NCI-H345 treated with DMSO at 0.1 percent for 48 hours (cell line): ENCODE measurements at regions not wholly inside any gene's neighbourhood (a gene's known extent, or its start where the extent isn't known, plus 50 kb on each side); places are given as distances from the start of the nearest gene placed in this dataset.

Source experiments
- DNase-seq: peaks from one replicate; lab custom pipeline; 2025; ENCODE audit not compliant: unreplicated experiment; lab: John Stamatoyannopoulos, UW

- no peak for DNase-seq
Observed at GRCh38 chr1:55612988-55613387, 397.8 kb upstream of the USP24 start.

GRCh38 chr1:55611123-55611522, 396.0 kb upstream of the USP24 start:
- no peak for DNase-seq

GRCh38 chr1:55610203-55610602, 395.0 kb upstream of the USP24 start:
- no peak for DNase-seq

- no peak for DNase-seq
Observed at GRCh38 chr1:55609630-55610029, 394.5 kb upstream of the USP24 start.

GRCh38 chr1:55605155-55605554, 390.0 kb upstream of the USP24 start:
- no peak for DNase-seq

- DNase-seq: no peak
Observed at GRCh38 chr1:55604749-55605148, 389.6 kb upstream of the USP24 start.

- DNase-seq: no peak
Observed at GRCh38 chr1:55604179-55604578, 389.0 kb upstream of the USP24 start.

GRCh38 chr1:55600242-55600641, 385.1 kb upstream of the USP24 start:
- DNase-seq: no peak

- DNase-seq: no peak
Observed at GRCh38 chr1:55597910-55598309, 382.7 kb upstream of the USP24 start.

GRCh38 chr1:55594701-55595100, 379.5 kb upstream of the USP24 start:
- no peak for DNase-seq

- no peak for DNase-seq
Observed at GRCh38 chr1:55593298-55593697, 378.1 kb upstream of the USP24 start.

- no peak for DNase-seq
Observed at GRCh38 chr1:55592122-55592521, 377.0 kb upstream of the USP24 start.

- no peak for DNase-seq
Observed at GRCh38 chr1:55589671-55590297, 374.6 kb upstream of the USP24 start.

- no peak for DNase-seq
Observed at GRCh38 chr1:55588309-55588708, 373.1 kb upstream of the USP24 start.

- no peak for DNase-seq
Observed at GRCh38 chr1:55586771-55587170, 371.6 kb upstream of the USP24 start.

- no peak for DNase-seq
Observed at GRCh38 chr1:55585402-55585792, 370.2 kb upstream of the USP24 start.

- peak; percentile 5 for DNase-seq
Observed at GRCh38 chr1:55584526-55585401, 369.6 kb upstream of the USP24 start.

- DNase-seq: no peak
Observed at GRCh38 chr1:55582084-55582483, 366.9 kb upstream of the USP24 start.

- no peak for DNase-seq
Observed at GRCh38 chr1:55580845-55581332, 365.7 kb upstream of the USP24 start.

- DNase-seq: no peak
Observed at GRCh38 chr1:55579332-55580001, 364.3 kb upstream of the USP24 start.

GRCh38 chr1:55578646-55579045, 363.5 kb upstream of the USP24 start:
- DNase-seq: no peak
